ENCODE measurements at regions not wholly inside any gene's neighbourhood (a gene's known extent, or its start where the extent isn't known, plus 50 kb on each side); places are given as distances from the start of the nearest gene placed in this dataset.

DNA sequence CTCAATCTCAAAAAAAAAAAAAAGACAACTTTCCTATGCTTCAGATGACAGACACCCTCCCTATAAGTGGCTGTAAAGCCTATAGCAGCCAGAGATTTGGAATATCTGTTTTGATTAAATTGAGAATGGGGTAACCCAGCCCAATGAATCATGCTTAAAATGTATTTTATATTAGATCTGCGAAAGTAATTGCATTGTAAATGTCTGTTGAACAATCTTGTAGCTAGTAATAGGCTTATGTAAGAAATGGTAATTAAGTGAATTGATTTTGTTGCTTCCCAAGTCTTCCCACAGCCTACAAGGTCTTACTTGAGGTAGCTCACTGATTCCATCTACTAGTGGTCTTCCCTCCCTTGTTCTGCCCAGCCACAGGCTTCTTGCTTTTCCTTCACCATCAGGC lies 590.7 kb downstream of the ACTL7B start:
- H4K8ac ChIP-seq (replicated peaks; ENCODE audit: insufficient read length, low read depth, low read length) = no peak overlapping the region
- H2AK5ac ChIP-seq (ENCODE audit: insufficient read length, low read length) = no peak overlapping the region
- H4K20me1 ChIP-seq (ENCODE audit: control insufficient read depth, insufficient read depth, insufficient read length) = no peaks in the 10 kb centered on the region
- no peak overlapping the region for H3K18ac ChIP-seq (ENCODE audit: insufficient read length, low read depth, low read length)
- WGBS (ENCODE audit: extremely low coverage, insufficient read length, low lambda C conversion rate) = no CpG with 5 or more reads among the region's 1 CpG
- Mint-ChIP-seq H3K9me3 (peaks cover 0 to 3% of the 10 kb centered on the region in 2 experiments; a peak in 2 of 5 replicates), H3K27ac (no peak overlapping the region), H3K4me1 (no peaks in the 10 kb centered on the region), H3K4me3 (no peak overlapping the region), H3K36me3 (ENCODE audit: insufficient read depth in 1 of 3, low read depth in 3 of 3) (0 out of 7 replicates have a peak, but pooled peaks cover 0 to 6% (median 0%) of the 10 kb centered on the region in 3 experiments), H3K27me3 (ENCODE audit: low read depth) (no peaks in the 10 kb centered on the region)
- no peaks in the 10 kb centered on the region for H3K79me1 ChIP-seq (ENCODE audit: insufficient read depth, low read depth, low read length, poor library complexity, severe bottlenecking)
- H3K4ac ChIP-seq (ENCODE audit: low read depth, low read length) = no peak overlapping the region
- no peak overlapping the region for H3T11ph ChIP-seq (ENCODE audit: low read length)
- H3K4me1 ChIP-seq (ENCODE audit: insufficient read depth, low read length) = no peaks in the 10 kb centered on the region
- H2BK15ac ChIP-seq (ENCODE audit: low read depth, low read length) = no peak overlapping the region
- no peak overlapping the region for H3K14ac ChIP-seq (ENCODE audit: insufficient read depth, low read length)
- TF ChIP-seq, protein P1, sequence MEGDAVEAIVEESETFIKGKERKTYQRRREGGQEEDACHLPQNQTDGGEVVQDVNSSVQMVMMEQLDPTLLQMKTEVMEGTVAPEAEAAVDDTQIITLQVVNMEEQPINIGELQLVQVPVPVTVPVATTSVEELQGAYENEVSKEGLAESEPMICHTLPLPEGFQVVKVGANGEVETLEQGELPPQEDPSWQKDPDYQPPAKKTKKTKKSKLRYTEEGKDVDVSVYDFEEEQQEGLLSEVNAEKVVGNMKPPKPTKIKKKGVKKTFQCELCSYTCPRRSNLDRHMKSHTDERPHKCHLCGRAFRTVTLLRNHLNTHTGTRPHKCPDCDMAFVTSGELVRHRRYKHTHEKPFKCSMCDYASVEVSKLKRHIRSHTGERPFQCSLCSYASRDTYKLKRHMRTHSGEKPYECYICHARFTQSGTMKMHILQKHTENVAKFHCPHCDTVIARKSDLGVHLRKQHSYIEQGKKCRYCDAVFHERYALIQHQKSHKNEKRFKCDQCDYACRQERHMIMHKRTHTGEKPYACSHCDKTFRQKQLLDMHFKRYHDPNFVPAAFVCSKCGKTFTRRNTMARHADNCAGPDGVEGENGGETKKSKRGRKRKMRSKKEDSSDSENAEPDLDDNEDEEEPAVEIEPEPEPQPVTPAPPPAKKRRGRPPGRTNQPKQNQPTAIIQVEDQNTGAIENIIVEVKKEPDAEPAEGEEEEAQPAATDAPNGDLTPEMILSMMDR (conservative IDR thresholded peaks at IDR 0.05) = no peak
- no peak overlapping the region for H2BK5ac ChIP-seq (ENCODE audit: insufficient read length, low read length)
- no peaks in the 10 kb centered on the region for H3K27me3 ChIP-seq (ENCODE audit: insufficient read depth, low read length)
- no peak overlapping the region for H4K5ac ChIP-seq (ENCODE audit: insufficient read length, low read depth, low read length)
- no peak overlapping the region for H3K56ac ChIP-seq (ENCODE audit: insufficient read length, low read depth, low read length)
- H3K9ac ChIP-seq (ENCODE audit: extremely low read depth, insufficient read length, low read length) = no peak overlapping the region
- no peaks in the 10 kb centered on the region for H3K79me2 ChIP-seq (ENCODE audit: insufficient read depth, low read length)
- H3K27ac ChIP-seq (ENCODE audit: insufficient read length, low read depth, low read length) = no peak overlapping the region
- H2BK20ac ChIP-seq (ENCODE audit: low read depth, low read length, poor library complexity, severe bottlenecking) = no peak overlapping the region
- H2BK120ac ChIP-seq (ENCODE audit: low read depth, low read length, poor library complexity, severe bottlenecking) = no peak overlapping the region
- H3K4me2 ChIP-seq (ENCODE audit: insufficient read depth, insufficient read length, low read length) = no peak overlapping the region
- H3K23me2 ChIP-seq (ENCODE audit: insufficient read length, low read depth, low read length, poor library complexity, severe bottlenecking) = no peaks in the 10 kb centered on the region
- H2BK12ac ChIP-seq (ENCODE audit: insufficient read length, low read depth, low read length) = no peak overlapping the region
- no peak overlapping the region for H3K23ac ChIP-seq (ENCODE audit: insufficient read length, low read depth, low read length)
- H2AFZ ChIP-seq (ENCODE audit: low read length) = no peak overlapping the region
- no peak for DNase-seq
- no peaks in the 10 kb centered on the region for H3K9me3 ChIP-seq (ENCODE audit: control insufficient read depth, low read depth, low read length)
- no peak overlapping the region for H4K91ac ChIP-seq (ENCODE audit: insufficient read length, low read depth, low read length)
